ENCODE measurements at regions not wholly inside any gene's neighbourhood (a gene's known extent, or its start where the extent isn't known, plus 50 kb on each side); places are given as distances from the start of the nearest gene placed in this dataset.

GRCh38 chr9:71544464-71544863 lies 223.8 kb downstream of the CEMIP2 start:
- H3K9me3 Mint-ChIP-seq = no peaks in the 10 kb centered on the region
- peaks cover 12% of the 10 kb centered on the region for H3K27me3 Mint-ChIP-seq
- no peaks in the 10 kb centered on the region for H3K36me3 Mint-ChIP-seq
- H3K27ac Mint-ChIP-seq = no peak overlapping the region
- no peak overlapping the region for H3K4me3 Mint-ChIP-seq
- TF ChIP-seq CTCF (conservative IDR thresholded peaks at IDR 0.05) = no peak
- H3K4me1 Mint-ChIP-seq (ENCODE audit: unreplicated experiment) = no peaks in the 10 kb centered on the region
- DNase-seq (ENCODE audit: extremely low spot score, unreplicated experiment) = no peak

- Mint-ChIP-seq H3K9me3 (no peaks in the 10 kb centered on the region), H3K27me3 (peaks cover 7% of the 10 kb centered on the region), H3K4me3 (no peak overlapping the region), H3K4me1 (ENCODE audit: unreplicated experiment) (no peaks in the 10 kb centered on the region), H3K36me3 (no peaks in the 10 kb centered on the region), H3K27ac (no peak overlapping the region)
- no peak for TF ChIP-seq CTCF (conservative IDR thresholded peaks at IDR 0.05)
- DNase-seq (ENCODE audit: extremely low spot score, unreplicated experiment) = no peak
Observed at GRCh38 chr9:71541436-71541835, 226.9 kb downstream of the CEMIP2 start.

- TF ChIP-seq CTCF (conservative IDR thresholded peaks at IDR 0.05) = no peak
- DNase-seq (ENCODE audit: extremely low spot score, unreplicated experiment) = no peak
- no peak overlapping the region for H3K27ac Mint-ChIP-seq
- H3K36me3 Mint-ChIP-seq = no peaks in the 10 kb centered on the region
- H3K4me3 Mint-ChIP-seq = no peak overlapping the region
- H3K4me1 Mint-ChIP-seq (ENCODE audit: unreplicated experiment) = no peaks in the 10 kb centered on the region
- H3K27me3 Mint-ChIP-seq = no peaks in the 10 kb centered on the region
- H3K9me3 Mint-ChIP-seq = no peaks in the 10 kb centered on the region
Observed at GRCh38 chr9:71524996-71525580, 243.2 kb downstream of the CEMIP2 start.

- no peak overlapping the region for H3K27ac Mint-ChIP-seq
- H3K36me3 Mint-ChIP-seq = no peaks in the 10 kb centered on the region
- no peak for TF ChIP-seq CTCF (conservative IDR thresholded peaks at IDR 0.05)
- no peak overlapping the region for H3K4me3 Mint-ChIP-seq
- H3K27me3 Mint-ChIP-seq = no peaks in the 10 kb centered on the region
- DNase-seq (ENCODE audit: extremely low spot score, unreplicated experiment) = no peak
- no peaks in the 10 kb centered on the region for H3K9me3 Mint-ChIP-seq
- no peaks in the 10 kb centered on the region for H3K4me1 Mint-ChIP-seq (ENCODE audit: unreplicated experiment)
Observed at GRCh38 chr9:71524516-71524915, 243.8 kb downstream of the CEMIP2 start.

- TF ChIP-seq CTCF (conservative IDR thresholded peaks at IDR 0.05) = no peak
- Mint-ChIP-seq H3K4me1 (ENCODE audit: unreplicated experiment) (no peaks in the 10 kb centered on the region), H3K9me3 (no peaks in the 10 kb centered on the region), H3K27ac (no peak overlapping the region), H3K27me3 (no peaks in the 10 kb centered on the region), H3K4me3 (no peak overlapping the region), H3K36me3 (no peaks in the 10 kb centered on the region)
- no peak for DNase-seq (ENCODE audit: extremely low spot score, unreplicated experiment)
Observed at GRCh38 chr9:71521132-71521531, 247.2 kb downstream of the CEMIP2 start.

All from type B pancreatic cell (in vitro differentiated cells).